H1 (cell line): ENCODE measurements at regions not wholly inside any gene's neighbourhood (a gene's known extent, or its start where the extent isn't known, plus 50 kb on each side); places are given as distances from the start of the nearest gene placed in this dataset.

Experiments
- CTCF ChIA-PET: fragments of 300-600 bp; sonication (Branson Sonifier 250); formaldehyde crosslinking; loops from one replicate; lab custom pipeline; 2021; ENCODE audit not compliant: partially characterized antibody; lab: Charles Lee
- POLR2A ChIA-PET: fragments of 300-600 bp; sonication (Branson Sonifier 250); formaldehyde crosslinking; loops from one replicate; lab custom pipeline; 2021; ENCODE audit warnings: inconsistent platforms; ENCODE audit not compliant: partially characterized antibody; lab: Charles Lee
- DNase-seq, 2 experiments: peaks; one replicate each; pipeline versions ENCODE4 v3.0.0 to v3.0.0-alpha.2; 2010 to 2022; ENCODE audit warnings: low spot score in 2 of 2, low read depth in 1 of 2, mixed read lengths in 1 of 2
- FAIRE-seq: peaks from 2 replicates; lab custom pipeline; 2011; peaks lifted over from hg19 to GRCh38; lab: Jason Lieb, UNC
- H2AFZ ChIP-seq: 2 replicates; pipeline ENCODE4 v1.8.1; 2012; ENCODE audit warnings: low read length, inconsistent platforms
- H2AK5ac ChIP-seq: 2 replicates; pipeline ENCODE4 v1.6.1; 2013; ENCODE audit warnings: low read depth, low read length
- H2BK120ac ChIP-seq: replicated peaks from 2 replicates; pipeline ENCODE3; 2013; ENCODE audit warnings: low read depth, low read length, inconsistent platforms
- H2BK12ac ChIP-seq: 2 replicates; pipeline ENCODE4 v1.6.1; 2013; ENCODE audit warnings: low read depth, low read length
- H2BK15ac ChIP-seq: 2 replicates; pipeline ENCODE4 v1.6.1; 2013; ENCODE audit warnings: low read length
- H2BK20ac ChIP-seq: 2 replicates; pipeline ENCODE4 v1.6.1; 2013; ENCODE audit warnings: low read length
- H2BK5ac ChIP-seq: 2 replicates; pipeline ENCODE4 v1.6.1; 2013; ENCODE audit warnings: low read depth, low read length
- H3K14ac ChIP-seq: 2 replicates; pipeline ENCODE4 v1.6.1; 2013; ENCODE audit warnings: inconsistent platforms; ENCODE audit not compliant: insufficient read length
- H3K18ac ChIP-seq: 2 replicates; pipeline ENCODE4 v1.6.1; 2013; ENCODE audit warnings: low read length; ENCODE audit errors: extremely low read depth
- H3K23ac ChIP-seq: 2 replicates; pipeline ENCODE4 v1.6.1; 2013; ENCODE audit warnings: inconsistent platforms; ENCODE audit not compliant: insufficient read length
- H3K23me2 ChIP-seq: 2 replicates; pipeline ENCODE4 v1.6.1; 2013; ENCODE audit warnings: low read depth, low read length
- H3K27ac ChIP-seq: 2 replicates; pipeline ENCODE4 v1.6.1; 2011; ENCODE audit warnings: low read depth, low read length, inconsistent platforms
- H3K27me3 ChIP-seq, 4 experiments: replicated peaks in 1 of 4; 1 replicate in 1 of 4; 2 replicates in 3 of 4; pipeline versions ENCODE4 v1.6.1 to v1.8.1; 2011 to 2013; ENCODE audit warnings: low read length in 3 of 4, mild to moderate bottlenecking in 3 of 4, inconsistent platforms in 2 of 4, mixed read lengths in 2 of 4, moderate library complexity in 1 of 4; ENCODE audit not compliant: control insufficient read depth in 3 of 4, insufficient read depth in 3 of 4; ENCODE audit errors: extremely low read depth in 1 of 4
- H3K36me3 ChIP-seq, 4 experiments: 2 replicates each; pipeline versions ENCODE4 v1.6.1 to v1.8.1; 2011 to 2013; ENCODE audit warnings: mild to moderate bottlenecking in 4 of 4, low read length in 3 of 4, moderate library complexity in 2 of 4, control low read depth in 1 of 4, inconsistent platforms in 1 of 4; ENCODE audit not compliant: insufficient read depth in 4 of 4, control insufficient read depth in 2 of 4
- H3K4ac ChIP-seq: replicated peaks from 2 replicates; pipeline ENCODE3; 2013; ENCODE audit warnings: low read length, low read depth, mixed read lengths, inconsistent platforms; ENCODE audit not compliant: insufficient read length
- H3K4me1 ChIP-seq, 4 experiments: replicated peaks in 1 of 4; 1 replicate in 1 of 4; 2 replicates in 3 of 4; pipeline versions ENCODE4 v1.6.1 to v1.8.1; 2011 to 2013; ENCODE audit warnings: low read length in 3 of 4, inconsistent platforms in 2 of 4, mixed read lengths in 1 of 4; ENCODE audit not compliant: insufficient read depth in 4 of 4, control insufficient read depth in 3 of 4
- H3K4me2 ChIP-seq, 2 experiments: 2 replicates each; pipeline versions ENCODE4 v1.6.1 to v1.8.1; 2011 to 2013; ENCODE audit warnings: low read depth in 2 of 2, low read length in 2 of 2, control low read depth in 1 of 2, inconsistent platforms in 1 of 2, mild to moderate bottlenecking in 1 of 2; ENCODE audit not compliant: insufficient read depth in 1 of 2
- H3K4me3 ChIP-seq, 4 experiments: fragments of 200-600, 300-600 bp in 1 of 4; sonication (generic), shearing (Covaris generic), sonication (Bioruptor Twin) in 1 of 4; 2 replicates each; pipeline versions ENCODE4 v1.5.1 to v1.8.1; 2011 to 2016; ENCODE audit warnings: low read length in 4 of 4, low read depth in 3 of 4, control low read depth in 2 of 4, inconsistent platforms in 2 of 4, mild to moderate bottlenecking in 2 of 4, mixed read lengths in 1 of 4, moderate library complexity in 1 of 4; ENCODE audit not compliant: insufficient read depth in 2 of 4; ENCODE audit errors: extremely low read depth in 1 of 4
- H3K56ac ChIP-seq: replicated peaks from 2 replicates; pipeline ENCODE3; 2013; ENCODE audit warnings: low read depth, mild to moderate bottlenecking, mixed read lengths, low read length, inconsistent platforms; ENCODE audit not compliant: insufficient read length
- H3K79me1 ChIP-seq: 2 replicates; pipeline ENCODE4 v1.6.1; 2013; ENCODE audit warnings: low read depth, low read length, control low read depth
- H3K79me2 ChIP-seq, 2 experiments: 2 replicates each; pipeline versions ENCODE4 v1.6.1 to v1.8.1; 2012 to 2013; ENCODE audit warnings: low read length in 2 of 2, mild to moderate bottlenecking in 2 of 2, inconsistent platforms in 1 of 2; ENCODE audit not compliant: insufficient read depth in 2 of 2, control insufficient read depth in 1 of 2
- H3K9ac ChIP-seq, 4 experiments: replicated peaks in 1 of 4; 1 replicate in 1 of 4; 2 replicates in 3 of 4; pipeline versions ENCODE4 v1.6.1 to v1.8.1; 2011 to 2013; ENCODE audit warnings: low read depth in 3 of 4, low read length in 3 of 4, control low read depth in 2 of 4, mild to moderate bottlenecking in 2 of 4, moderate library complexity in 2 of 4, inconsistent platforms in 1 of 4; ENCODE audit errors: extremely low read depth in 1 of 4
- H3K9me3 ChIP-seq, 2 experiments: 2 replicates each; pipeline versions ENCODE4 v1.6.1 to v1.8.1; 2012 to 2013; ENCODE audit warnings: mild to moderate bottlenecking in 2 of 2, moderate library complexity in 2 of 2, control low read depth in 1 of 2, inconsistent platforms in 1 of 2, low read depth in 1 of 2, low read length in 1 of 2, mixed read lengths in 1 of 2; ENCODE audit not compliant: insufficient read depth in 2 of 2
- H4K20me1 ChIP-seq, 2 experiments: replicated peaks in 1 of 2; 2 replicates each; pipeline versions ENCODE3 to v1.8.1; 2011 to 2013; ENCODE audit warnings: inconsistent platforms in 2 of 2, low read length in 2 of 2, mild to moderate bottlenecking in 1 of 2; ENCODE audit not compliant: insufficient read depth in 2 of 2, control insufficient read depth in 1 of 2
- H4K5ac ChIP-seq: 2 replicates; pipeline ENCODE4 v1.6.1; 2013; ENCODE audit warnings: low read length, low read depth, mixed read lengths, inconsistent platforms; ENCODE audit not compliant: insufficient read length
- H4K8ac ChIP-seq: 2 replicates; pipeline ENCODE4 v1.8.0; 2013; ENCODE audit warnings: mild to moderate bottlenecking, moderate library complexity, low read length, inconsistent platforms; ENCODE audit not compliant: insufficient read depth; ENCODE audit errors: extremely low read depth
- H4K91ac ChIP-seq: replicated peaks from 2 replicates; pipeline ENCODE3; 2013; ENCODE audit warnings: low read length, mixed read lengths, inconsistent platforms; ENCODE audit not compliant: insufficient read length
- CBX8 ChIP-seq: fragments of 300-800, 300-1000 bp; sonication (generic); IDR thresholded peaks from 2 replicates; pipeline ENCODE4 v1.7.1; 2016; ENCODE audit warnings: low read depth, low read length, borderline replicate concordance
- CTCF ChIP-seq, 3 experiments: IDR thresholded peaks; 1 replicate in 2 of 3; 2 replicates in 1 of 3; pipeline versions ENCODE4 v1.5.1 to v1.6.1; 2011; ENCODE audit warnings: low read length in 3 of 3, mild to moderate bottlenecking in 3 of 3, inconsistent platforms in 2 of 3, low read depth in 1 of 3, moderate library complexity in 1 of 3; ENCODE audit not compliant: insufficient read depth in 1 of 3; ENCODE audit errors: control extremely low read depth in 1 of 3
- EGR1 ChIP-seq: IDR thresholded peaks from 2 replicates; pipeline ENCODE4 v1.6.1; 2011; ENCODE audit warnings: low read depth, low read length, borderline replicate concordance
- HDAC6 ChIP-seq: IDR thresholded peaks from one replicate; pipeline ENCODE4 v1.7.1; 2012; ENCODE audit warnings: low read depth, mild to moderate bottlenecking, inconsistent platforms, low read length, moderate library complexity
- KDM1A ChIP-seq: fragments of 200-600, 300-600 bp; sonication (generic); IDR thresholded peaks from 2 replicates; pipeline ENCODE4 v1.7.1; 2016; ENCODE audit warnings: mild to moderate bottlenecking, low read length, borderline replicate concordance
- SP2 ChIP-seq: IDR thresholded peaks from 2 replicates; pipeline ENCODE4 v1.6.1; 2012; ENCODE audit warnings: mild to moderate bottlenecking, low read length, inconsistent platforms
- WGBS, 2 experiments: shearing (Covaris generic) in 1 of 2; methylation state at CpG; one replicate each; pipeline versions ENCODE4 v1.1.6 to v1.1.7; 2013 to 2015; ENCODE audit warnings: low lambda C conversion rate in 2 of 2, mixed read lengths in 2 of 2, inconsistent platforms in 1 of 2, low coverage in 1 of 2, missing lambda C conversion rate in 1 of 2; ENCODE audit not compliant: insufficient replicate concordance in 2 of 2, insufficient coverage in 1 of 2, insufficient read length in 1 of 2; ENCODE audit errors: extremely low coverage in 1 of 2, missing lambda C conversion rate in 1 of 2; 5-methylcytosine and 5-hydroxymethylcytosine counted together

- Histone ChIP-seq H3K4me1 (no peaks in the 10 kb centered on the region), H4K20me1 (no peaks in the 10 kb centered on the region), H3K79me2 (no peaks in the 10 kb centered on the region), H3K14ac (no peak overlapping the region), H2BK5ac (no peak overlapping the region), H2BK15ac (no peak overlapping the region), H4K8ac (no peak overlapping the region), H3K27me3 (no peaks in the 10 kb centered on the region), H2BK120ac (no peak overlapping the region), H3K23me2 (no peaks in the 10 kb centered on the region), H3K36me3 (no peaks in the 10 kb centered on the region), H3K79me1 (no peaks in the 10 kb centered on the region), H2AK5ac (no peak overlapping the region), H3K4me3 (no peak overlapping the region), H4K5ac (no peak overlapping the region), H3K23ac (no peak overlapping the region), H3K18ac (no peak overlapping the region), H3K4me2 (no peak overlapping the region), H2BK20ac (0 out of 2 replicates have a peak overlapping the region, but pooled peaks have one; percentile 13), H3K56ac (no peak overlapping the region), H2AFZ (peak overlapping the region; percentile 68; the same call in 1 of the 2 replicates), H3K4ac (no peak overlapping the region), H3K9me3 (no peaks in the 10 kb centered on the region), H3K27ac (no peak overlapping the region), H3K9ac (no peak overlapping the region), H4K91ac (no peak overlapping the region), H2BK12ac (no peak overlapping the region)
- no peak for FAIRE-seq
- ChIA-PET CTCF (interaction anchor here (1.0 kb wide), 1 partner anchor 15 kb away, joined by 3 read pairs; no protein-coding TSS in a partner anchor), POLR2A (no interaction called here)
- WGBS, 2 experiments = 91% methylated on average over 4 of the region's 4 CpGs; no CpG with 5 or more reads in 1 of the 2 experiments
- DNase-seq = no peak
- TF ChIP-seq KDM1A (no peak), CTCF (IDR thresholded peaks at IDR 0.05; ENCODE audit: control extremely low read depth in 1 of 3, insufficient read depth in 1 of 3, low read depth in 1 of 3, low read length in 3 of 3) (no peak), SP2 (no peak), CBX8 (no peak), EGR1 (no peak), HDAC6 (no peak)
Measured at GRCh38 chr6:128667339-128667858, 147.0 kb upstream of the PTPRK start.
